HEK293T (cell line): ENCODE measurements at regions not wholly inside any gene's neighbourhood (a gene's known extent, or its start where the extent isn't known, plus 50 kb on each side); places are given as distances from the start of the nearest gene placed in this dataset.
"Not testable (repeated sequence)": the region's sequence is repeated elsewhere in the genome, so short reads cannot be mapped to it uniquely, and the experiment has no call there.

ENCODE experiments used
- FOXA1 ChIP-seq: fragments of 450-650 bp; IDR thresholded peaks from 2 replicates; pipeline ENCODE4 v1.6.1; 2016; ENCODE audit warnings: mild to moderate bottlenecking
- FOXK2 ChIP-seq: fragments of 450-650 bp; IDR thresholded peaks from 2 replicates; pipeline ENCODE4 v1.6.1; 2016; ENCODE audit warnings: mild to moderate bottlenecking
- SP1 ChIP-seq: fragments of 450-650 bp; IDR thresholded peaks from 2 replicates; pipeline ENCODE4 v1.6.1; 2017

DNA sequence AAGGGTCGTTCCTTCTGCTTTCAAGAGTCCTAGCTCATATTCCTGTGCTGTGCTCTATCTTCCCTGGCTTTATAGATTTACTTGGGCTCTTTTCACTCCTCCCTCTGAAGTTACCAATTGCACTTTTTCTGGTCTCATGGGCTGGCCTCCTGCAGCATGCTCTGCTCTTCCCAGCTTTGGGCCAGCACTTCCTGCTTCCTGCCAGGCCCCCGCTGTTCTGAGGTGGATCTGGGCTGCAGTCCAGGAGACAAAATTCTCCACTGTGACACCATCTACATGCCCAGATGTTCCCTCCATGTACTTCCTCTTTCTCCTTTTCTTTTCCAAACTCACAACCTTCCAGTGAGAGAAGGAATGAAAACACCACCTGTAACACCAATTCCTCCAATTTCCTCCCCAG, 145.2 kb upstream of the PLGLB2 start:
- not testable (repeated sequence) for TF ChIP-seq SP1, FOXA1, FOXK2
